ENCODE measurements at regions not wholly inside any gene's neighbourhood (a gene's known extent, or its start where the extent isn't known, plus 50 kb on each side); places are given as distances from the start of the nearest gene placed in this dataset.
A peak's percentile ranks its signal among the peaks of the same experiment; 100 is the strongest.

- DNase-seq (ENCODE audit: low read depth in 4 of 4, low spot score in 3 of 4): no peak
Measured at GRCh38 chr9:106400170-106400569, 462.8 kb upstream of the ZNF462 start.

DNA sequence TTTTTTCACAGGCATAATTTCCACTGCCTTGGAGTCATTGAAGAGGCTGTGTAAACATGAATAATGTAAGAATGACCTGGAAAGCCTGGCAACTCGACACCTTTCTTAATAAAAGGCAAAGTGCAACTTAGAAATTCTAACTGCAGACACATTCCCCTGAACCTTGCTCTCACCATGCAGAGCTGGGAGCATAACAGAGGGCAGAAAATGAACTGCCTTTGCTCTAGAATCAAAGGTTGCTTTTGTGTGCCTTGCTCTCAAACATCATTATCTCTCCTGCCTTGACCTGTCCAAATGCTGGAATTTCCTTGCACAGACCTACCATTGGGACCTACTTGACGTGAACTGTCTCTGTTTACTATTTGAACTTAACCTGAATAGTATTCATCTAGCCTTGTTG lies 462.0 kb upstream of the ZNF462 start:
- no peak for DNase-seq (ENCODE audit: low read depth in 4 of 4, low spot score in 3 of 4)

GRCh38 chr9:106403081-106403480 lies 459.9 kb upstream of the ZNF462 start:
- DNase-seq (ENCODE audit: low read depth in 4 of 4, low spot score in 3 of 4): no peak

DNA sequence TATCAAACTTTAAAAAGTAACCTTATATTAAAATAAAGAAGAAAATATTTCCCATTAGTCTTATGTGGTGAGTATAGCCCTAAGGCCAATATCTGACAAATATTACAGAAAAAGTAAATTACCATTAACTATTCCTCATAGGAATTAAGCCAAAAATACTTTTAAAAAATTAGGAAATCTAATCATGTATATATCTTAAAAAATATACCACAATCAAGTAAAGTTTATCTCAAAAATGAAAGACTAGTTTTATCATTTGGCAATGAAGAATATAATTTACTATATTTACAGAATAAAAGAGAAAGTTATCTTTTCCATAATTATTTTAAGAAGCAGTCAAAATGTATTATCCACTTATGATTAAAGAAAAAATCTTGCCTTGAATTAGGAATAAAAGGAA lies 458.8 kb upstream of the ZNF462 start:
- no peak for DNase-seq (ENCODE audit: low read depth in 4 of 4, low spot score in 3 of 4)

DNA sequence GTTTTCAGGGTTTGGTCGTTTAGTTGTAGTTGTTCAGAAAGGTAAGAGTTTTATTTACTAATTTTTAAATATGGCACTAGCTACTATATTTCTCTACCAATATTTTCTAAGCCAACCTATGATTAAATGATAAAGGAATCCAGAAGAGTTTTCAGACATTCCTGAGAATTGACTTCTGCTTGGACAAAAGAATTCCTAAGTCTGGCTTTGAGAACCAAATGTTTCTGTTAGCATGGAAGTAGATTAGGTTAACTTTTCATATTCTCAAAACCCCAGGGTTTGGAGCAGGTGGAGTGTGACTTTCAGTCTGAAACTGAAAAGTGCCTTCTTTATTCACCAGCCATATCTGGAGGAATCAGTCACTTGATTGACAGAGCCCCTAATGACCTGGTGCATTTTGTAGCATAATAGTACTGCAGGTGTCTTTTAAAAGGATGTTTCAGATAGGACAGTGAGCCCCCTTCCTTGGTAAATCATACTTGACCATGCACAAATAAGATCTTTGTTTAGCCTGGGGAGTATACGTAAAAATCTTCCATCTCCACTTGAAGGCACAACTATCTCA lies 457.0 kb upstream of the ZNF462 start:
- DNase-seq (ENCODE audit: low read depth in 4 of 4, low spot score in 3 of 4): no peak

DNA sequence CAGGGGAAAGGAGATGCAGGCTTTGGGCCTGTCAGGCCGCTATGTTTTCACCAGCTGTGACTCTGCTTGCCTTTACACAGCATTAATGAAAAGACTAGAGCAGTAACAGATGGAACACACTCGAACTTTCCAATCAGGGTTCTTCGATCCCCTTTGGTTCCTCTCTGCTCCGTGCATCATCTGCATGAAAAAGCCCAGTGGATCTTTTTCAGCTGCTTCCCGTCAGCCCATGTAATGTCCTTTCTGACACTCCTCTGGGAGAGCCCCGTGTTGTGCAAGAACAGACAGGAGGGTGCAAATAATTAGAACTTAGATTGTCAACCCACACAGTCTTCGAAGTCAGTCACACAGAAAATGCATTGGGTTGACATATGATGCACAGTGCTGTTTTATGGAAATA lies 448.9 kb upstream of the ZNF462 start:
- no peak for DNase-seq (ENCODE audit: low read depth in 4 of 4, low spot score in 3 of 4)

GRCh38 chr9:106417685-106418084 lies 445.3 kb upstream of the ZNF462 start:
- no peak for DNase-seq (ENCODE audit: low read depth in 4 of 4, low spot score in 3 of 4)

DNA sequence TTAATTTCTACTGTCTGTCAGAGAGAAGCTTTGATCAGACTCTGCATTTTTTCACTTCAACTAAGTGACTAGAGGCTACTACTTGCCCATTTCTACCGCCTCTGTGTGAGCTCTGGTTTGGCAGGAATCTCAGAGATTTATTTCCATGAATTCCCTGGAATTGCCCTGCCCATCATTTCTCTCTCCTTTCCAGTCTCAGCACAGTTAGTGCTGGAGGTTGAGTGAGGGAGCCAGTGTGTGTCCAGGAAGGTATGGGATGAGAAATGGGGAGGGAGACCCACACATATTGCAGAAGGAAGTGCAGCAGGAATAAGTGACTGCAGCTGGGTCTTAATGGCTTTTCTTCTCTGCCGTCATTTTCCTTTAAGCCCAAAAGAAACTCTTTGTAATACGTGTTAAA lies 443.1 kb upstream of the ZNF462 start:
- no peak for DNase-seq (ENCODE audit: low read depth in 4 of 4, low spot score in 3 of 4)

DNA sequence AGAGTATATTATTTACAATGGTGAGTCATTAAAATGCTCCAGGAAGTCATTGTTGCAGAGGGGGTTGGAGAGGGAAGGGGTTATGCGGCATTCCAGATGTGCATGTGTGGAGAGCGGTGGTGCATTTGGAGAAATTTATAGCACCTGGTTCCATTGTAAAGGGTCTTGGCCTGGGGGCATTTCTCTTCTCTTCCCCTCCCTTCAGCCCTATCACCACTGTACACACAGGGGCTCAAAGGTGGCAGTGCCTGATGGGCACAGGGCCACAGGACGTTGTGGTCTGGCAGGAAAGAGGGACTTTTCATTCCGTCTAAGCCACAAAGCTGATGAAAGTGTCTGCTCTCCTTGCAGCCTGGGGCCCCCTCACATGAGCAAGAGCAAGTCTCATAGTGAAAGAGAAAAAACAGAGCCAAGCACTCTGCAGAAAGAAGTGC lies 442.4 kb upstream of the ZNF462 start:
- peak in 1 of 4 donors; percentile 21 for DNase-seq (ENCODE audit: low read depth in 4 of 4, low spot score in 3 of 4)

- no peak for DNase-seq (ENCODE audit: low read depth in 4 of 4, low spot score in 3 of 4)
Measured at GRCh38 chr9:106421772-106422171, 441.2 kb upstream of the ZNF462 start.

DNA sequence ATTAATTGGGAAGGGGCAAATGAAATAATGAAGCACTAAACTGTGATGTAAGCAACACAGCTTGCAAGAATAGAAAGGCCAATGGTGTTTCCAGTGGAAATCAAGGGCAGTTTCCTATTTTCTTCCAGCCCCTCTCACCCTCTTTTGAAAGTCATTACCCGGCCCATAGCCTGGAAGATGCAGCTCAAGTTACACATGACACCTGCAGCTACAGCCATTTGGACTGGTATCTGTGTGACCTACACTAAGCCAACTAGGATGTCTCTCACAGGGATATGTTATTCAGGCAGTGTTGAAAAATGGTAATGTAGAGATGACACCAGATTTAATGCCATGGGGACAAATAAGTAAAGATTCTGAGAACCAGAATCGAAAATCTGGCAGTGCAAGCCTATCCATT lies 439.4 kb upstream of the ZNF462 start:
- DNase-seq (ENCODE audit: low read depth in 4 of 4, low spot score in 3 of 4): no peak

DNA sequence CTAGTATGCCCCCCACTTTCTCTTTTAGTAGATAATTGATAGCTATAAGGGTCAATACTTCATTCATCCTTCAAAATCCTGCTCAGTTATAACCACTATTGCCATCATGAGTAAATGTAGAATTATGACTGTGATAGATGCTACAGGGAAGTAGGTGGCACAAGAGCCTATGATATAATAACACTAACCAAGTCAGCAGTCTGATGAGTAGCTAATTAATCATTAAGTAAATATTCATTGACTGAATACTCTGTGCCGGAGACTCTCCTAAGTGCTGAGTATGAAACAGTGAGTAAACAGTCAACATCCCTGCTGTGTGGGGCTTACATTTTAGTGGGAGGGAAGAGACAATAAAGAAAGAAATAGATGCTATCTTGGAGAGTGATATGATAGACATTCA lies 430.3 kb upstream of the ZNF462 start:
- DNase-seq (ENCODE audit: low read depth in 4 of 4, low spot score in 3 of 4): no peak

DNA sequence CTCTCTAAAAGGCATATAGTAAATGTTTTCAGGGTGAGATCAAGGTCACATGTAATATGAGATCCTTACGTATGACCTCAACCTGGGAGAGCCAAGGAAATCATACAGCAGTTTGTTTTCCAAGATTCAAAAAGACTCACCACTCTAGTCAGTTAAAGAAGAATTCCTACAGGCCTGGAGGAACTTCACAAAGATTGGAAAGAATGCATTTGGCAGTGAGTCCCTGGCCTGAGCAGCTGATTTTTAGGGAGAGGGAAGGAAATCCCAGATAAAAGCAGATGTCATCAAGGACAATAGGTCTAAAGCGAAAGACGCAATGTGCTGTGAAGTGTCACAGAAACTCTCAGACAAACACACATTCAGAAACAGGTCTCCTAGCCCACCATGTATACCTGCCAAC lies 424.0 kb upstream of the ZNF462 start:
- no peak for DNase-seq (ENCODE audit: low read depth in 4 of 4, low spot score in 3 of 4)

DNA sequence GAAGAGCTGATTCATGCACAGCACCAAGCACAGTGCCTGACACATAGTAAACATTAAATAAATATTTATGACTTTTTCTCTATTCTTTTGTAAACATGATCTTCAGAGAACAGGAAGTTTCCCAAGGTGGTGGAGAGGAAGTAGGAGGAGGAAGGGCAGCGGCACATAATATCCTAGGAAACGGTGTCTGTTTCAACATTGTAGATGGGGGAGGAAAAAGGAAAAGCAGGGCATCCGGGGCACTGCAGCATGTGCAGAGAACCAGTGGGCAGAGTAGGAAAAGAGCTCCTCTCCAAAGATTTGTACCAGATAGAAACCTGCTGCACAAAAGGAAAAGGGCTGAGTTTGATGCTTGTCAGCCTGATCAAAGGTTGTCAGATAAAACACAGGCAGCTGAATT lies 421.7 kb upstream of the ZNF462 start:
- no peak for DNase-seq (ENCODE audit: low read depth in 4 of 4, low spot score in 3 of 4)

- no peak for DNase-seq (ENCODE audit: low read depth in 4 of 4, low spot score in 3 of 4)
Measured at GRCh38 chr9:106443520-106443919, 419.4 kb upstream of the ZNF462 start.

DNA sequence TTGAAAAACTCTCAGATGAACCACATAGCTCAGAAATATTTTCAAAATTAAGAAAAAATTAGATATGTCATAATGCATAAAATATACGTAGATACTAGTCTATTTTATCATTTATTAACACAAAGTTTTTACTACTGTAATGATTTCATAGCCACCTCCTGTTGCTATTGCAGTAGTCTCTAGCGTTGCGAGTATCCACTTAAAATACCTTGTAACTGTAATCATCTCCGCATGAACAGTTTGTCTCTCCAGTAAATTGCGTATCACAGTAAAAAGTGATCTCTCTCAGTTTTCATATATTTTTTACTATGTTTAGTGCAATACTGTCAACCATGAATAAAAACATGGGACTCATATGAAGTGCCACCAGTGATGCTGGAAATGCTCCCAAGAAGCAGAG lies 417.9 kb upstream of the ZNF462 start:
- DNase-seq (ENCODE audit: low read depth in 4 of 4, low spot score in 3 of 4): no peak

DNA sequence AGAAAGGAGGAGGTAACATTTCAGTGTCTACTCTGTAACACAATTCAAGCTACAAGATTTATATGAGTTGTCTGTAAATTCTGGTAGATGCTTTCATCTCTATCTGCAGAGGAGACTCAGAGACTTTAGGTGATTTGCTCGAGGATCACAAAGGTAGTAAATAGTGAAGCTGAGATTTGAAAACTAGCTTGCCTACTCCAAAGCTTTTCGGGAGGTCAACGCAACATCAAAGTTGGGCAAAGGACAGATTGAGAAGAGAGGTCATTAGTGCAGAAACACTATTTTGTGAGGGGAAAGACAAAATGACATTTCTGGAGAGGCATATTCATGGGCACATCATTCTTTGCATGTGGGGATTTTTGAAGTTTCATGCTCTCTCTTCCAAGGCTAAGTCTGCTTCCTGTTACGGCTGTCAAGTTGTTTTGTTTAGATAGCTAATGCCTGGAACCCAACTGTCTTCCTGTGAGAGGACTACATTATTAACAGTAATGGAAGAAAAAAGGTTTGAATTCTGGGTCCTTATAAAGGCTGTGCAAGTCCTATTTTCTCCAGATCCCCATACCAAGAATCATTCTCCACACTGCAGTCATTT lies 413.5 kb upstream of the ZNF462 start:
- DNase-seq (ENCODE audit: low read depth in 4 of 4, low spot score in 3 of 4): no peak

DNA sequence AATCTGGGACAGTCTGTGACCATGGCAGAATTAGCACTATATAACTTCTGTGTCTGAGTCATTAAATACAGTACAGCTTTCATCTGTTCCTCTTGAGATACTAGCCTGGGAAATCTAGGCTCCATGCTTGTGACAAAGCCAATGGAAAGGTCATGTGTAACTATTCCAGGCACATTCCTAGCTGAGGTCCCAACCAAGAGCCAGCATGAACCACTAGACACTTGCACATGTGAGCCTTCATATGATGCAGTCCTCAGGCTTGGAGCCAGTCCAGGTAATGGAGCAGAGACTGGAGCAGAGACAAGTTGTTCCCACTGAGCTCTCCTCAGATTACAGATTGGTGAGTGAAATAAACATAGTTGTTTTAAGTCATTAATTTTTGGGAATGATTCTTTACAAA lies 412.4 kb upstream of the ZNF462 start:
- DNase-seq (ENCODE audit: low read depth in 4 of 4, low spot score in 3 of 4): no peak

DNA sequence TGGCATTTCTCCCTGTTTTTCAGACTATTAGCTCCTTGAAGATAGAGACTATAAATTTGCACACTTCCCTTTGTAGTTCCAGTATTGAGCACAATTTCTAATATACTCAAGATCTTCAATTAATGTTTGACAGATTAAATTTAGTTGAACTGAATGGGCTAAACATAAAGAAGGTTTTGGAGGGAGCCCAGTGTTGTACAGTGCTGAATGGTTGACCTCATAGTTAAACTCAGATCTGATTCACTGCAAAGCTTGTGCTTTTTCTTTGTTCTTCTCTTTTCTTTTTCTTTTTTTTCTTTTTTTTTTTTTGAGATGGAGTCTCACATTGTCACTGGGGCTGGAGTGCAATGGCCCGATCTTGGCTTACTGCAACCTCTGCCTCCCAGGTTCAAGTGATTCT lies 411.7 kb upstream of the ZNF462 start:
- DNase-seq (ENCODE audit: low read depth in 4 of 4, low spot score in 3 of 4): no peak

DNA sequence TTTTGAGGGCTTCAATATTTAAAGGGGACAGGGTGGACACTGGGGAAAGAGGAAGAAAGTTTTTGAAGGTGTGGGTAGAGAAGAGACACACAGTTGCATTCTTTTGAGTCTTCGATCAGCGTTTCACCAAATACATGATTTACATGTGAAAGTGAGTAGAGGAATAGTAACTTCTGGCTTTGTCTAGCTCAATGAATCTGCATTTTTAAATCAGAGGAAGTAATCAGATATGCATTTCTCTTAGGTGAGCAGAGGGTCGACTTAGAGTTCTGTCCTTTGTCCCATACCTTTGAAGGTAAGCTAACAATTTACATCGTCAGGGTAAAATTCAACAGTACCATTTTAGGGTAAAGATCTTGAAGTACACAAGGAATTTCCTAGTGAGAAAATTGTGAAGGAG lies 406.4 kb upstream of the ZNF462 start:
- DNase-seq (ENCODE audit: low read depth in 4 of 4, low spot score in 3 of 4): no peak

DNA sequence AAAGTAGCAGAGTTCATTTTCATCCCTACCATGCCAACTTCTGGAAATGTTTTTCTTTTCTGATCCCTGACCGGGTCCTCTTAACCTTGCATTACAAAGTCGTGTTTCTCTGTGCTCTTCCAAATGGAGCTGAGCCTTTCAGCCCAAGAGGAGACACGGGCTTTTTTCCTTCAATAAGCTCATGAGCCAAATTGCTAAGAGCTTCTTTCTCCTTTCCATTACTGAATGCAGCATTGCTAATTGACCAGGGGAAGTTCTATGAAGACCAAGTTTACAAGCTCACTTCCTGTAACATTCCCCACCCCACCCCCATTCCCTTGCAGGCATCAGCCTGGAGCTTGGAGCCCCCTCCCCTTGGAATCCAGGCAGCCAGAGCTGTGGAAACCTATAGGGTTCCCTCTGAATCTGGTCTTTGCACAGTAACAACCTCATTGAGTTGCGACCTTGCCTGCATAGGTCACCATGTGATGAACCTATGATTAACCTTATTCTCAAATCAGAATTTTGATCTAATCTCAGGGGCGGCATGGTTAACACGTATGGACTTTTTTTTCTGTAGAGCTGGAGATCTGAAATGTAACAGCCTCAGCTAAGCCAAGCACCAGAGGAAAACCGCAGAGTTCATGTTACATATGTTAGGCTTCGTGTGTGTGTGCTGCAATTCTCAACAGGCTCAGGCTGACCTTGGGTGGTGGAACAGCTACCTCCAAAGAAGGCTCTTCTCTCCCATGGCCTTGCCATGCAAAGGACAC lies 395.7 kb upstream of the ZNF462 start:
- DNase-seq (ENCODE audit: low read depth in 4 of 4, low spot score in 3 of 4): peak in 2 of 4 donors; percentile 35 to 60

GRCh38 chr9:106467865-106468164 lies 395.2 kb upstream of the ZNF462 start:
- DNase-seq (ENCODE audit: low read depth in 4 of 4, low spot score in 3 of 4): no peak

DNA sequence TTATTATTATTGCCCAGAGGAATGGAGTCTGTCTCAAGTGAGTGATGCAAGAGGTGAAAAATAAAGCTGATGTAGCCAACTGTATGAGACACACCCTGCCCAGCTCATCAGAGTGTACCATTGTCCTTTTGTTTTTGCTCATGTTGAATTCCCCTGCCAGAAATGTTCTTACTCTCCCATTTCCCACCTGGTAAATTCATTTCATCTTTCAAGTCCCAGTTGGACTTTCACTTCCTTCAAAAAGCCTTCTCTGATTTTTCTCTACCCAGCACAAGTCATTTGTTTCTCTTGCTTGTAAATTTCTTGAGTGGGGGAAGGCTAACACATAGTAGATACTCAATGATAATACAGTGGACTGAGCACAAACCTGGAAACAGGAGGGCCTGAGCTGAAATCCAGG lies 394.5 kb upstream of the ZNF462 start:
- DNase-seq (ENCODE audit: low read depth in 4 of 4, low spot score in 3 of 4): no peak
